GM18870 (cell line): ENCODE measurements at regions not wholly inside any gene's neighbourhood (a gene's known extent, or its start where the extent isn't known, plus 50 kb on each side); places are given as distances from the start of the nearest gene placed in this dataset.
A peak's percentile ranks its signal among the peaks of the same experiment; 100 is the strongest.

ENCODE experiments used
- ATAC-seq: cut with Tn5 transposase; IDR thresholded peaks from one replicate; pipeline ENCODE4 v1.9.1; 2021; ENCODE audit warnings: moderate library complexity; ENCODE audit not compliant: unreplicated experiment

- ATAC-seq: no peak
Measured at GRCh38 chr6:44701637-44702101, 314.2 kb downstream of the CDC5L start.

DNA sequence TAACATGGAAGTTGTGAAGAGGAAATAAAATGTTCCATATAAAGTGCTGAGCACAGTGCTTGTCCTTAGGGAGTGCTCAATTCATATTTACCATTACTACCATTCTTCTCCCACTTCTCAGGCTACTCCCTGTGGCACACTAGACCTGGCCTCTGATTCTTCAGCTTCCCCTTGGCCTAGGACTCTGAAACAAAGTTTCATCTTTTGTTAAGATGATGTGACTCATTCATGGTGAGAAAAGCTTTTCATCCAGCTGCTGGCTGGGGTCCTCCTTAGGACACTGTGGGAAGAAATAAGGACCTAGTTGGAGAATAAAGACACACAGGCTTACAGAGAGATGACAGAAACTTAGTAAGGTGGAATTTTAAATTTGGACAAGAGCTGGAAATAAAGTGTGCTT lies 314.8 kb downstream of the CDC5L start:
- ATAC-seq: no peak

DNA sequence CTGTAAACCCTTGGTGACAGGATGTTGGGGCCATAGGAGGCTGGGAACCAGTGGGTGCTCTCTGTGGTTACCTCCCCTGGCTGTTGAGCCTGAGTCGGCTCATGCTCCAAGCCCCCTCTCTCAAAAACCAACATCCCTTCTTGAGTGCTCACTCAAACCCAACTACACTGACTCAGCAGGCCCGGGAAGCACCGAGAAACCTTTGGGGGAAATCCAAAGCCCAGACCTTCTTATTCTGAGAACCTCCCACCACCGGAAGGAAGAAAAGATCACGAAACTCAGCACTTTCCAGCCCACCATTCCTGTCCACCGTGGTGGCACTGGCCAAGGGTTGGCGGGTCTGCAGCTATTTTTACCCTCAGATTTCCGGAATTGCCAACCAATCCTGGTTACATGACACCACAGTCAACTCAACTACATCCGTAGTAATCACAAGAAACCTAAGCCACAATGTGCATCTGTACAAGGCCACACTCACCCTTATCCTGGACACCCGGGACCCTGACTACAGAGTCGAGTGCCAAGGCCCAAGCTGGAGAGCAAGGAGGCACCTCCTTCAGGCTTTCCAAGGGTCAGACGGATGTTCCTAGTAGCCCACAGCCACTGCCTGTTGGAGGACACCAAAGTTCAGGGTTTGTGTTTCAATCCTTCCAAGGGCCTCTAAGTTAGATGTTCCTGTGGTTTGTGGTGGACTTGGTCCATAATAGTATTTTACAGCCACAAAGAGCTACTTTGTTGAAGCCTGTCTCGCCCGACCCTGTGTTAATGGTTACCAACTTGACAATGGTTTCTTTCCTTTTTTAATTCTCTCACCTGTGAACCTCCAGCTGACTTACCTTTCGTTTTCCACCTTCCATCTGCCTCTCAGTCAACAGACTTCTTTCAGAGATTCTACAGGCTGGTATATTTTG lies 317.0 kb downstream of the CDC5L start:
- peak; percentile 46 for ATAC-seq

GRCh38 chr6:44705596-44705995 lies 318.1 kb downstream of the CDC5L start:
- no peak for ATAC-seq

GRCh38 chr6:44706011-44706410 lies 318.5 kb downstream of the CDC5L start:
- no peak for ATAC-seq

DNA sequence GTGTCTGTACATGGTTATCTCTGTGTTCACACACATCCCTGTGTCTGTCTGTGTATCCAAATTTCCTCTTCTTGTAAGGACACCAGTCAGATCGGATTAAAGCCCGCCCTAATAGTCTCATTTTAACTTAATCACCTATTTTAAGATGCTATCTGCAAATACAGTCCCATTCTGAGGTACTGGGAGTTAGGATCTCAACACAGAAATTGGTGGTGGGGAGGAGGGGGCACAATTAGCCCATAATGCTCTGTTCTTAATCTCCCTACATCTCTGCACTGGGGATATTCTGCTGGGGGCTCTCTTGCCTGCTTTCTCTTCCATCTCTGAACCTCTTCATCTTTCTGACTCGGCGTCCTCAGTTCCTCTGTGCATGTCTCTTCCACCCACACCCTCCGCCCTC lies 320.7 kb downstream of the CDC5L start:
- ATAC-seq: no peak

DNA sequence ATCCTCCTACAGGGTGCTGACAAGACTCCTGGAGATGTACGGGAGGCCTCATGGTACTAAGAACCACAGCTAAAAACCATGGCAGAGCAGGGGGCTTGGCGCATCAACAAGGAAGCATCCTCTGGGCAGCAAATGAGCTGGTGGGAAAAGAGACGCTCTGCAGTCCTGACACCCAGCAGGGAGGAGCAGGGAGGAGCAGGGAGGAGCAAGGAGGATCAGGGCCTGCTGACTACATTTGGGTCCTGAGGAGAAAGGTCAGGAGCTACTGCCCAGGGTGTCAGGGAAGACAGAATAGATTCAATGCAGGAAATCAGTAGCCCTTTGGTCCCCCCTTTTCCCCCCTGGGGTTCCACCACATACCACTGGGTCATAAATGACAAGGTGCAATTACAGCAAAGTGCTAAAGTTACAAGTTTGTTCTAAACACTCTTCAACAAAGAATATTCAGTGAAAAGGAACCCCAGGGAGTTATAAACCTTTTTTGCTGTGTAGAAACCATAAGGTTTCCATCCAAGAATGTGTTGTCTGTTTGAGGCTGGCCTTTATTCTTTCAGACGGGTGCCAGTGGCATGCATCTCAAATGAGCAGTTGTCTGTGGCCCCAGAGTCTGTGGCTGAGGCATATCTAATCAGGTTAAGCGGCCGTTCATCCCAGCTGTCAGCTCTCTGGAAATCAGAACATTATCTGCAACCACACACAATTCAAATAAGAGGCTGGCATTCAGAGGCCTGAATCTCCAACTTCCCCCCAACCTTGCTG lies 325.0 kb downstream of the CDC5L start:
- ATAC-seq: no peak

GRCh38 chr6:44715188-44715587 lies 327.7 kb downstream of the CDC5L start:
- no peak for ATAC-seq

DNA sequence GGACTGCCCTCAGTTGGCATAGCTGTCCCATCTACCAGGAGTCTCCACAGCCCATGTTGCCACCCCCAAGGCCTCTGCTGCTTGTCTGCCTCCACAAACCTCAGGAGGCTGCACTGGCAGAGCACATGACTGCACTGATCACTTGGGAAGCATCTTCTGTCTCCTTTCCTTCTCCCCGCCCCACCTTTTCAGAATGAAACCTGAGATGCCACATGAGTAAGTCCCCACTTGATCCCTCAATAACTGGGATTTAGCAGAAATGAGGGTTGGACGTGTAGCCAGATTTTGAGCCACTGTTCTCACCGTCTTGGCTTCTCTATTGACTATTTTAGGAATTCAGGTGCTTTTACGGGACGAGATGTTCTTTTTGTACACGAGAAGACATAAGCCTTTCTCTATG lies 328.4 kb downstream of the CDC5L start:
- ATAC-seq: no peak

GRCh38 chr6:44717431-44717830 lies 329.9 kb downstream of the CDC5L start:
- no peak for ATAC-seq

GRCh38 chr6:44721954-44722578 lies 334.6 kb downstream of the CDC5L start:
- ATAC-seq: no peak

DNA sequence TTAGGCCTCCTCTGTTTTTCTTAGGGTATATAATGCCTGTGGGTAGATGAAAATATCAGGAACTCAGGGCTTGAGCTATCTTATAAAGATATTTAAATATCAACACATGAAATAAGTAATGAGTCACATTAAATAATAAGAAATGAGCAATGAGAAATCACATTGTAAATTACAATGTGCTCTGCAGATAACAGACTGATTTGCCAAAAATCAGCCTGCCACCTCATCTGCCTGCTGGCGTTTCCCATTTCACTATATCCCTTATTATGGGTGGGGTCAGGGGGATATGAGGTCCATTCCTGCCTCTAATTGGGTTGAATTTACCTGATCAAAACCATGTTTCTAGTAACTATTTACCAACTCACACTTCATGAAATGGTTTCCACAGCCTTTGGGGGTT lies 335.2 kb downstream of the CDC5L start:
- no peak for ATAC-seq

DNA sequence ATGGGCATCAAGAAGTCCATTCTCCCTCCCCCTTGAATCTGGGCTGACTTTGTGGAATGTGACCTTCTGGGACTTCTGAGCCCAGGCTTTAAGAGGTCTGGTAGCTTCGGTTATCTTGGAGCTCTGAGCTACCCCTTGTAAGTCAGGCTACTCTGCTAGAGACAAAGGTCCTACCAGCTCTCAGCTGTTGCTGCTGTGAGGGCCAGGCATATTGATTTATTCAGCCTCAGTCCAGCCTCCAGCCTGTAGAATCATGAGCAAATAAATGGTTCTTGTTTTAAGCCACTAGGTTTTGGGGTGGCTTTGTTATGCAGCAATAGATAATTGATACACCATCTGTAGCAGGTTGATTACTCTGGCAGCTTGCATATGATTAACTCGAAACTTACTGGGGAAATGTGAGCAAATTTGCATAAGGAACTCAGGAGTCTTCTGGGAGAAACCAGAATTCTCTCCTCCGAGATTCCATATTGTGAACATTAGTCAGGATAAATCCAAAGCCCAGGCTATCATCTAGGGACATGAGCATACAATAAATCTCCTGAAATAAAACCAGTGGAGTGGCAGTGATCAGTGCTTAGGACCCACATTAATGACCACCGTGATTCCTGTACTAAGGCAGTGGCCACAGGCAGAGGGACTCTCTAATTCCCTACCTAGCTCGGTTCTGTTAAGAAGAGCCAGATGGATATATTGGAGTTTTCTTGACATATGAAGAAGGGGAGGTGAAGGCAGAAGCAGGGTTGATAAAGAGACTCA lies 336.1 kb downstream of the CDC5L start:
- no peak for ATAC-seq

DNA sequence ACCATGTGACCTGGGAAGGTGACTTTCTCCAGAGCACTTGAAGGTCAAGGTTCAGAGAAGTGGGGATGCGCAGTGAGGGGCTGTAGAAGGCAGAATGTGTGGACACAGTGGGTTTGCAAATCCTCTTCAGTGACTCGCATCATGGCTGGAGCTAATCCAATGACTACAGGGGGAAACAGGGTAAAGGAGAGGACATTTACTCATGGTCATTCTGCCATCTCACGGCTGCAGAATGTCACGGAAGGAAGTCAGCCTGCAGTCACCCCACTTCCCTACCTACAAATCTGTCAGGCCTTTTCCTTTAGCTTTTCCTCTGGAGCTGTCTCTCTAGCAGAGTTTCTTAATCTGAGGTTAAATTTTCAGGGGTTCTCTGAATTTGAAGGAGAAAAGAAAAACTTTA lies 337.6 kb downstream of the CDC5L start:
- no peak for ATAC-seq

DNA sequence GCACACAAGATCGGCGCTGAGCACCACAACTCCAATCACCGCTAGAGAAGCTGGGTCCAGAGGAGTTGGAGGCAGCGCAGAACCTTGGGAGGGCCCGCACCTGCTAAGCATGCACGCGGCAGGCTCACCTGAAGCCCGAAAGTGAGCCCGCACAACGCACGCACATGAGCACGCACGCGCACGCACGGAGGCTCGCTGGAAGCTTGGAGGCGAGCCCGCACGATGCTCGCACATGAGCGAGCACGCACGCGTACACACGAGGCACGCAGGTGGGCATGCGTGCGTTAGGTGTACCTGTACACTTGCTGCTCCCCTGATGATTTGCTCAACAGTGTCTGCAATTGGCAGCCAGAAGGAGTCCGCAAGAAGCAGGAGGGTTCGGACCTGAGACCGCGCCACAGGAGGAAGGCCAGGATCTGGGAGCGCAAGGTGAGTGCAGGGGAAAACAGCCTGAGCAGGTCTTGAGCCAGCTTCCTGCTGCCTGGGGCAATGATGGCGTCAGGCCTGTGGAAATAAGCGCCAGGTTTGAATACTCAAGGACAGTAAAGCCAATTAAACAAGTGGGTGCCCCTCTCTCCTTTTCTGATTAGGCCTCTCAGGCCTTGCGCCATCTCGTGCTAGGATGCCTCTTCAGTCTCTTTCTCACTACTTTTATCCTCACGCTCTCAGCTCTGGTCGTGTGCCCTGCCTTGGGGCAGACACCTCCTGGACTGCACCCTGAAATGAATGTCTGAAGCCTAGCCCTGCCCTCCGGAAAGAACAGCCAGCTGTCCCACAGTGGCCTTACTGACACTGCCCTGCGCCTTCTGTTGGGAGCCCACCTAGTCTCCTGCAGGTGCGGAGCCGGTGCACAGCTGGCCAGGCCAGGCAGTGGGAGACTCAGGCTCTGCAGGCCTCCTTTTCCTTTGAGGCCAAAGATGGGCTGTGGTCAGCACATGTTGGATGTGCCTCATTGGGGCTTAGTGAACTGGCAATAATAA lies 340.4 kb downstream of the CDC5L start:
- no peak for ATAC-seq

DNA sequence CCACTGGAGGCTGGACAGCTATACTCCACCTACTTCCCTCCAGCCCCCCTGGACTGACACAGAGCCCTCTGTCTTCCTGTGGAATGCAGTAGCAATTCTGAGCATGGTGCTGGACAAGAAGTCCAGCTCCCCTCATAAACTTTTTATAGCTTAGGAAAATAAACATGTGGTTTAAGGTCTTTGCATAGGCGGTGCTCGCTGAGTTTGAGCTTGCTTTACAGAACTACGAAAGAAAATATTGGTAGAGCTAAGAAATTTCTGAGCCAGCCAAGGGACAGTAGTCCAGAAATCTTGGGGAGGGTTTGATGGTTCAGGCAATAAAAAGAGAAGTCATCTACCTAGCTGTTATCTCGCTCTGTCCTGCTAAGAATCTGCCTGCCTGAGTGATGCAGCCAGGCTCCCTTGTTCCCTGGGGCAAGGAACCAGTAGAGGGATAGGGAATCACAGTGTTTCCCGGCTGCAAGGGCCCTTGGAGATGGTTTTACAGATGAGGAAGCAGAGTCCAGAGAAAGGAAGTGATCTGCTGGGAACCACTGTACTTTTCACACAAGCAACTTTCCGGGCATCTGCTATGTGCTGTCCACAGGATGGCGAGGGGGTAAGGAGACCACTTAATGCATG lies 343.4 kb downstream of the CDC5L start:
- no peak for ATAC-seq

- ATAC-seq: no peak
Measured at GRCh38 chr6:44731485-44732095, 344.1 kb downstream of the CDC5L start.

GRCh38 chr6:44732243-44732642 lies 344.7 kb downstream of the CDC5L start:
- ATAC-seq: no peak

DNA sequence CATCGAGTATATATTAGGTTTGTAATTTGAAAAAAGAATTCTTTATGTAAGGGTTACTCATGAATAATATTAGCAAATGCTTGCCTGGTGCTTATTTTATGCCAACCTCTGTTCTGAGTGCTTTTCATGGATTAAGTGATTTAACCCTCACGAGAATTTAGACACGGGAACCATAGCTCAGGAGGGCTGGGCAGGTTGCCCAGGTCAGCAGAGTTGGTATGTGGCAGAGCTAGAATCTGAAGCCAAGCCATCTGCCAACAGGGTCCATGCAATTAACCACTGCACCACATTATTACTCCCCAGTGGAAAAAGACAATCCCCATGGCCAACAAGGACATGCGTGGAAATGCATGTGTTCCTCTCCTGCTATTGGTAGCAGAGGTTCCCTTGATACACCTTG lies 345.6 kb downstream of the CDC5L start:
- no peak for ATAC-seq
